IMR-90 (cell line): ENCODE measurements at regions not wholly inside any gene's neighbourhood (a gene's known extent, or its start where the extent isn't known, plus 50 kb on each side); places are given as distances from the start of the nearest gene placed in this dataset.

Source experiments
- ATAC-seq: fragments of 200-7000 bp; cut with Tn5 transposase; 2 replicates; pipeline ENCODE4 v1.9.1; 2020; ENCODE audit warnings: low read depth, mild to moderate bottlenecking, moderate library complexity
- BruUV-seq: library from RNA; stranded (reverse); fragments of 400-500 nt; replicated peaks from 2 replicates; lab custom pipeline; 2021; lab: Mats Ljungman, UMichigan
- CTCF ChIA-PET: fragments of 300-600 bp; formaldehyde crosslinking; extraction: SDS; loops from one replicate; lab custom pipeline; 2021; ENCODE audit warnings: antibody characterized with exemption; lab: Yijun Ruan, JAX
- POLR2A ChIA-PET: fragments of 300-600 bp; sonication (Branson Sonifier 250); formaldehyde crosslinking; loops from one replicate; lab custom pipeline; 2022; ENCODE audit warnings: antibody characterized with exemption; ENCODE audit not compliant: unreplicated experiment; lab: Charles Lee
- DNase-seq: peaks from one replicate; pipeline ENCODE4 v3.0.0; 2013
- H2AFZ ChIP-seq: replicated peaks from 2 replicates; pipeline ENCODE3; 2013; ENCODE audit warnings: low read length, mild to moderate bottlenecking; ENCODE audit not compliant: poor library complexity
- H2AK5ac ChIP-seq: 2 replicates; pipeline ENCODE4 v1.6.1; 2013; ENCODE audit warnings: low read depth, low read length, inconsistent platforms
- H2AK9ac ChIP-seq: replicated peaks from 2 replicates; pipeline ENCODE3; 2013; ENCODE audit warnings: mild to moderate bottlenecking, low read depth, low read length, moderate library complexity; ENCODE audit not compliant: poor library complexity
- H2BK120ac ChIP-seq: 2 replicates; pipeline ENCODE4 v1.6.1; 2013; ENCODE audit warnings: low read depth, low read length, inconsistent platforms
- H2BK15ac ChIP-seq: 3 replicates; pipeline ENCODE4 v1.6.1; 2013; ENCODE audit warnings: low read depth, low read length, inconsistent platforms
- H2BK20ac ChIP-seq: 2 replicates; pipeline ENCODE4 v1.6.1; 2013; ENCODE audit warnings: low read depth, mild to moderate bottlenecking, inconsistent platforms, low read length, moderate library complexity
- H2BK5ac ChIP-seq: 2 replicates; pipeline ENCODE4 v1.6.1; 2013; ENCODE audit warnings: mild to moderate bottlenecking, low read depth, low read length, inconsistent platforms; ENCODE audit not compliant: poor library complexity, severe bottlenecking
- H3K14ac ChIP-seq: replicated peaks from 2 replicates; pipeline ENCODE4 v1.6.1; 2013; ENCODE audit warnings: low read depth, low read length, inconsistent platforms
- H3K18ac ChIP-seq: 2 replicates; pipeline ENCODE4 v1.6.1; 2013; ENCODE audit warnings: low read depth, low read length, control low read depth
- H3K23ac ChIP-seq: 2 replicates; pipeline ENCODE4 v1.6.1; 2013; ENCODE audit warnings: low read depth, low read length, inconsistent platforms
- H3K27ac ChIP-seq: 2 replicates; pipeline ENCODE4 v1.5.1; 2013; ENCODE audit warnings: mild to moderate bottlenecking, control low read depth, low read length; ENCODE audit not compliant: insufficient read depth
- H3K27me3 ChIP-seq: 2 replicates; pipeline ENCODE4 v1.6.1; 2013; ENCODE audit warnings: low read length; ENCODE audit not compliant: control insufficient read depth, insufficient read depth
- H3K36me3 ChIP-seq: 2 replicates; pipeline ENCODE4 v1.6.1; 2013; ENCODE audit warnings: low read length, mixed read lengths; ENCODE audit not compliant: control insufficient read depth, insufficient read depth
- H3K4ac ChIP-seq: 2 replicates; pipeline ENCODE4 v1.6.1; 2013; ENCODE audit warnings: low read depth, low read length, inconsistent platforms
- H3K4me1 ChIP-seq: 2 replicates; pipeline ENCODE4 v1.6.1; 2013; ENCODE audit warnings: low read length, mixed read lengths; ENCODE audit not compliant: control insufficient read depth, insufficient read depth
- H3K4me2 ChIP-seq: 2 replicates; pipeline ENCODE4 v1.6.1; 2013; ENCODE audit warnings: low read depth, mild to moderate bottlenecking, control low read depth, low read length, moderate library complexity
- H3K4me3 ChIP-seq: 2 replicates; pipeline ENCODE4 v1.5.1; 2013; ENCODE audit warnings: low read depth, mild to moderate bottlenecking, control low read depth, low read length, moderate library complexity; ENCODE audit not compliant: insufficient read depth
- H3K56ac ChIP-seq: 2 replicates; pipeline ENCODE4 v1.6.1; 2013; ENCODE audit warnings: low read length, inconsistent platforms; ENCODE audit not compliant: insufficient read depth; ENCODE audit errors: extremely low read depth
- H3K79me1 ChIP-seq, 2 experiments: 2 replicates each; pipeline ENCODE4 v1.6.1; 2013; ENCODE audit warnings: low read length in 2 of 2, inconsistent platforms in 1 of 2, low read depth in 1 of 2
- H3K9ac ChIP-seq: 2 replicates; pipeline ENCODE4 v1.6.1; 2013; ENCODE audit warnings: low read depth, low read length, control low read depth
- H3K9me1 ChIP-seq: 2 replicates; pipeline ENCODE4 v1.6.1; 2013; ENCODE audit warnings: low read length, inconsistent platforms; ENCODE audit not compliant: insufficient read depth
- H3K9me3 ChIP-seq: 2 replicates; pipeline ENCODE4 v1.6.1; 2013; ENCODE audit warnings: low read length; ENCODE audit not compliant: control insufficient read depth, insufficient read depth
- H4K20me1 ChIP-seq: 2 replicates; pipeline ENCODE4 v1.6.1; 2013; ENCODE audit warnings: low read length, inconsistent platforms; ENCODE audit not compliant: insufficient read depth
- H4K5ac ChIP-seq: 2 replicates; pipeline ENCODE4 v1.6.1; 2013; ENCODE audit warnings: mild to moderate bottlenecking, low read depth, low read length, control low read depth
- H4K8ac ChIP-seq, 2 experiments: 2 replicates each; pipeline ENCODE4 v1.6.1; 2013; ENCODE audit warnings: low read depth in 2 of 2, low read length in 2 of 2, control low read depth in 1 of 2, inconsistent platforms in 1 of 2
- H4K91ac ChIP-seq: 2 replicates; pipeline ENCODE4 v1.6.1; 2013; ENCODE audit warnings: low read depth, low read length, inconsistent platforms; ENCODE audit not compliant: insufficient read depth
- BHLHE40 ChIP-seq: fragments of 150-350 bp; IDR thresholded peaks from 2 replicates; pipeline ENCODE4 v1.6.1; 2016; ENCODE audit warnings: mild to moderate bottlenecking, low read depth, low read length
- CEBPB ChIP-seq: IDR thresholded peaks from 2 replicates; pipeline ENCODE4 v1.6.1; 2012; ENCODE audit warnings: low read depth, low read length, improper control_type of control experiment
- CHD1 ChIP-seq: IDR thresholded peaks from 2 replicates; pipeline ENCODE4 v1.6.1; 2012; ENCODE audit warnings: low read depth, low read length, improper control_type of control experiment
- FOS ChIP-seq: fragments of 150-350 bp; IDR thresholded peaks from 2 replicates; pipeline ENCODE4 v1.6.1; 2016; ENCODE audit warnings: low read depth, low read length
- MAFK ChIP-seq: IDR thresholded peaks from 2 replicates; pipeline ENCODE4 v1.6.1; 2012; ENCODE audit warnings: low read depth, low read length, improper control_type of control experiment
- MAZ ChIP-seq: IDR thresholded peaks from 2 replicates; pipeline ENCODE4 v1.6.1; 2012; ENCODE audit warnings: low read depth, mild to moderate bottlenecking, low read length, improper control_type of control experiment, moderate library complexity, borderline replicate concordance
- MXI1 ChIP-seq: IDR thresholded peaks from 2 replicates; pipeline ENCODE4 v1.6.1; 2012; ENCODE audit warnings: low read depth, mild to moderate bottlenecking, low read length, moderate library complexity, borderline replicate concordance
- NFE2L2 ChIP-seq: fragments of 150-350 bp; IDR thresholded peaks from 2 replicates; pipeline ENCODE4 v1.6.1; 2016; ENCODE audit warnings: low read depth, mild to moderate bottlenecking, low read length
- POLR2A ChIP-seq: IDR thresholded peaks from 2 replicates; pipeline ENCODE4 v1.6.1; 2012; ENCODE audit warnings: mild to moderate bottlenecking, low read depth, low read length
- RAD21 ChIP-seq: IDR thresholded peaks from 2 replicates; pipeline ENCODE4 v1.6.1; 2012; ENCODE audit warnings: low read length, improper control_type of control experiment
- RCOR1 ChIP-seq: IDR thresholded peaks from 2 replicates; pipeline ENCODE4 v1.6.1; 2012; ENCODE audit warnings: mild to moderate bottlenecking, low read length, improper control_type of control experiment; ENCODE audit not compliant: insufficient replicate concordance
- RFX5 ChIP-seq: IDR thresholded peaks from 2 replicates; pipeline ENCODE4 v1.8.0; 2012; ENCODE audit warnings: low read depth, mild to moderate bottlenecking, low read length, moderate library complexity
- SMC3 ChIP-seq: fragments of 150-350 bp; IDR thresholded peaks from 2 replicates; pipeline ENCODE4 v1.6.1; 2016; ENCODE audit warnings: low read depth, mild to moderate bottlenecking, antibody characterized with exemption, low read length, moderate library complexity
- USF2 ChIP-seq: fragments of 150-350 bp; IDR thresholded peaks from 2 replicates; pipeline ENCODE4 v1.6.1; 2017; ENCODE audit warnings: mild to moderate bottlenecking, antibody characterized with exemption, low read length, low read depth
- WGBS, 2 experiments: methylation state at CpG; one replicate each; pipeline versions ENCODE4 v1.1.5 to v1.1.7; 2013; ENCODE audit warnings: missing lambda C conversion rate in 2 of 2; ENCODE audit not compliant: insufficient read length in 1 of 2; ENCODE audit errors: extremely low coverage in 2 of 2; 5-methylcytosine and 5-hydroxymethylcytosine counted together
- dilution Hi-C: fragments of 300-500 bp; cut with HindIII; formaldehyde crosslinking; loops from one replicate; pipeline ENCODE4 v1.14.3; 2018; ENCODE audit warnings: low sequenced_read_pairs; ENCODE audit not compliant: unreplicated experiment
- in situ Hi-C: fragments of 300-500 bp; cut with MboI; formaldehyde crosslinking; loops from 3 replicates; pipeline ENCODE4 v1.14.3; 2019; ENCODE audit warnings: low sequenced_read_pairs, inconsistent platforms, mixed read lengths
- intact Hi-C: fragments of 100-400 bp; cut with micrococcal nuclease; formaldehyde crosslinking; loops from 2 replicates; pipeline ENCODE4 v1.10.0; 2022
- TF ChIP-seq, protein P1 (sequence below): conservative IDR thresholded peaks from 2 replicates; pipeline ENCODE4 v1.5.1; 2012; ENCODE audit warnings: mild to moderate bottlenecking, low read depth, low read length, improper control_type of control experiment
- TF ChIP-seq, protein P2 (sequence below): fragments of 150-350 bp; IDR thresholded peaks from 2 replicates; pipeline ENCODE4 v1.6.1; 2016; ENCODE audit warnings: low read depth, mild to moderate bottlenecking, low read length, moderate library complexity, borderline replicate concordance

GRCh38 chr2:6545795-6546194 is 319.9 kb downstream of the CMPK2 start:
- H4K5ac ChIP-seq: no peak overlapping the region
- in situ Hi-C loops: no loop called here
- H2AFZ ChIP-seq: no peak overlapping the region
- no peak overlapping the region for H2BK20ac ChIP-seq
- no peaks in the 10 kb centered on the region for H3K27me3 ChIP-seq
- BruUV-seq: no TSS peak
- dilution Hi-C loops: no loop called here
- H2BK15ac ChIP-seq: no peak overlapping the region
- H3K23ac ChIP-seq: no peak overlapping the region
- H3K4me1 ChIP-seq: no peaks in the 10 kb centered on the region
- DNase-seq (no peak), ATAC-seq (no peak)
- no peaks in the 10 kb centered on the region for H3K79me1 ChIP-seq
- H3K36me3 ChIP-seq: no peaks in the 10 kb centered on the region
- no peaks in the 10 kb centered on the region for H4K20me1 ChIP-seq
- no peak overlapping the region for H3K18ac ChIP-seq
- ChIA-PET POLR2A (no interaction called here), CTCF (no interaction called here)
- no peak overlapping the region for H3K4me2 ChIP-seq
- no peak overlapping the region for H3K56ac ChIP-seq
- no peak overlapping the region for H3K14ac ChIP-seq
- H2AK9ac ChIP-seq: no peak overlapping the region
- no peak overlapping the region for H3K4ac ChIP-seq
- no peak overlapping the region for H3K27ac ChIP-seq
- no peak overlapping the region for H4K91ac ChIP-seq
- intact Hi-C loops: no loop called here
- H3K9me1 ChIP-seq: no peaks in the 10 kb centered on the region
- no peak overlapping the region for H3K9ac ChIP-seq
- TF ChIP-seq SMC3 (no peak), NFE2L2 (no peak), RAD21 (no peak), CEBPB (no peak), POLR2A (no peak), FOS (no peak), USF2 (no peak), MXI1 (no peak), MAZ (no peak), RFX5 (no peak), BHLHE40 (no peak), CHD1 (no peak), RCOR1 (no peak), MAFK (no peak)
- TF ChIP-seq, protein P1, sequence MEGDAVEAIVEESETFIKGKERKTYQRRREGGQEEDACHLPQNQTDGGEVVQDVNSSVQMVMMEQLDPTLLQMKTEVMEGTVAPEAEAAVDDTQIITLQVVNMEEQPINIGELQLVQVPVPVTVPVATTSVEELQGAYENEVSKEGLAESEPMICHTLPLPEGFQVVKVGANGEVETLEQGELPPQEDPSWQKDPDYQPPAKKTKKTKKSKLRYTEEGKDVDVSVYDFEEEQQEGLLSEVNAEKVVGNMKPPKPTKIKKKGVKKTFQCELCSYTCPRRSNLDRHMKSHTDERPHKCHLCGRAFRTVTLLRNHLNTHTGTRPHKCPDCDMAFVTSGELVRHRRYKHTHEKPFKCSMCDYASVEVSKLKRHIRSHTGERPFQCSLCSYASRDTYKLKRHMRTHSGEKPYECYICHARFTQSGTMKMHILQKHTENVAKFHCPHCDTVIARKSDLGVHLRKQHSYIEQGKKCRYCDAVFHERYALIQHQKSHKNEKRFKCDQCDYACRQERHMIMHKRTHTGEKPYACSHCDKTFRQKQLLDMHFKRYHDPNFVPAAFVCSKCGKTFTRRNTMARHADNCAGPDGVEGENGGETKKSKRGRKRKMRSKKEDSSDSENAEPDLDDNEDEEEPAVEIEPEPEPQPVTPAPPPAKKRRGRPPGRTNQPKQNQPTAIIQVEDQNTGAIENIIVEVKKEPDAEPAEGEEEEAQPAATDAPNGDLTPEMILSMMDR: no peak
- TF ChIP-seq, protein P2, sequence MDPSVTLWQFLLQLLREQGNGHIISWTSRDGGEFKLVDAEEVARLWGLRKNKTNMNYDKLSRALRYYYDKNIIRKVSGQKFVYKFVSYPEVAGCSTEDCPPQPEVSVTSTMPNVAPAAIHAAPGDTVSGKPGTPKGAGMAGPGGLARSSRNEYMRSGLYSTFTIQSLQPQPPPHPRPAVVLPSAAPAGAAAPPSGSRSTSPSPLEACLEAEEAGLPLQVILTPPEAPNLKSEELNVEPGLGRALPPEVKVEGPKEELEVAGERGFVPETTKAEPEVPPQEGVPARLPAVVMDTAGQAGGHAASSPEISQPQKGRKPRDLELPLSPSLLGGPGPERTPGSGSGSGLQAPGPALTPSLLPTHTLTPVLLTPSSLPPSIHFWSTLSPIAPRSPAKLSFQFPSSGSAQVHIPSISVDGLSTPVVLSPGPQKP: no peak
- H2BK5ac ChIP-seq: no peak overlapping the region
- WGBS, 2 experiments: 83% methylated on average over 2 of the region's 4 CpGs; no CpG with 5 or more reads in 1 of the 2 experiments
- H2AK5ac ChIP-seq: no peak overlapping the region
- no peak overlapping the region for H2BK120ac ChIP-seq
- no peak overlapping the region for H3K4me3 ChIP-seq
- no peak overlapping the region for H4K8ac ChIP-seq
- no peaks in the 10 kb centered on the region; the same call in 1 of the 2 replicates for H3K9me3 ChIP-seq
